GM12874 (cell line): ENCODE measurements at regions not wholly inside any gene's neighbourhood (a gene's known extent, or its start where the extent isn't known, plus 50 kb on each side); places are given as distances from the start of the nearest gene placed in this dataset.

Source experiments
- TF ChIP-seq, protein P1 (sequence below): IDR thresholded peaks from 2 replicates; pipeline ENCODE4 v1.5.1; 2011; ENCODE audit warnings: low read depth, mild to moderate bottlenecking, control low read depth, low read length, moderate library complexity; ENCODE audit not compliant: insufficient read depth

- TF ChIP-seq, protein P1, sequence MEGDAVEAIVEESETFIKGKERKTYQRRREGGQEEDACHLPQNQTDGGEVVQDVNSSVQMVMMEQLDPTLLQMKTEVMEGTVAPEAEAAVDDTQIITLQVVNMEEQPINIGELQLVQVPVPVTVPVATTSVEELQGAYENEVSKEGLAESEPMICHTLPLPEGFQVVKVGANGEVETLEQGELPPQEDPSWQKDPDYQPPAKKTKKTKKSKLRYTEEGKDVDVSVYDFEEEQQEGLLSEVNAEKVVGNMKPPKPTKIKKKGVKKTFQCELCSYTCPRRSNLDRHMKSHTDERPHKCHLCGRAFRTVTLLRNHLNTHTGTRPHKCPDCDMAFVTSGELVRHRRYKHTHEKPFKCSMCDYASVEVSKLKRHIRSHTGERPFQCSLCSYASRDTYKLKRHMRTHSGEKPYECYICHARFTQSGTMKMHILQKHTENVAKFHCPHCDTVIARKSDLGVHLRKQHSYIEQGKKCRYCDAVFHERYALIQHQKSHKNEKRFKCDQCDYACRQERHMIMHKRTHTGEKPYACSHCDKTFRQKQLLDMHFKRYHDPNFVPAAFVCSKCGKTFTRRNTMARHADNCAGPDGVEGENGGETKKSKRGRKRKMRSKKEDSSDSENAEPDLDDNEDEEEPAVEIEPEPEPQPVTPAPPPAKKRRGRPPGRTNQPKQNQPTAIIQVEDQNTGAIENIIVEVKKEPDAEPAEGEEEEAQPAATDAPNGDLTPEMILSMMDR = no peak
These were observed 871.6 kb downstream of the BRINP3 start for GRCh38 chr1:189606047-189606446.

GRCh38 chr1:189606795-189607476, 870.7 kb downstream of the BRINP3 start:
- TF ChIP-seq, protein P1 = no peak

DNA sequence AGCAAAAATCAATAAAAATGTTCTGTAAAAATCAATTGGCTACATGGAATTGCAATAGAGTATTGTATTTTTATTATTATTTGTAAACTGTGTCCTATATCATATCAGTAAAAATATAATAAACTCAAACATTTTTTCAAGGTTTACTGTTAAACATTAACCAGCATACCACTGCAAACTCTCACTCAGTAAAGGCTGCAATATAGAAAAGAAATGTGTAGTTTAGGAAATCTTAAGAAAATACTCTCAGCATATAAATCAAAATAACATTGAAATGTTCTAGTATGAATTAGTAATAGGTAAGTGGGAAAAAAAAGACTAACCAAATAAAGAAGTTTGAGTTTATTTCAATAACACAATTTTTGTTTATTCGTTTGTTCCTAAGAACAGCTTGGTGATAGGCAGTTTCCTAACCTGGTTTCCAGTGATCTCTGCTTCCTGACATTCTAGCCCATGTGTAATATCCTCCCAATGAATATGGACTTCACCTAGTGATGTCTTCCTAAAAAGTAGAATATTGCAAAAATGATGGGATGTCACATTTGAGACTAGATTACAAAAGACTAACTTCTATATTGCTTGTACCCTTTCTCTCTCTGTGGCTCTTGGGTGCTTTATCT, 870.1 kb downstream of the BRINP3 start:
- TF ChIP-seq, protein P1 = no peak

- TF ChIP-seq, protein P1 = no peak
These were observed 868.5 kb downstream of the BRINP3 start for GRCh38 chr1:189609167-189609566.

DNA sequence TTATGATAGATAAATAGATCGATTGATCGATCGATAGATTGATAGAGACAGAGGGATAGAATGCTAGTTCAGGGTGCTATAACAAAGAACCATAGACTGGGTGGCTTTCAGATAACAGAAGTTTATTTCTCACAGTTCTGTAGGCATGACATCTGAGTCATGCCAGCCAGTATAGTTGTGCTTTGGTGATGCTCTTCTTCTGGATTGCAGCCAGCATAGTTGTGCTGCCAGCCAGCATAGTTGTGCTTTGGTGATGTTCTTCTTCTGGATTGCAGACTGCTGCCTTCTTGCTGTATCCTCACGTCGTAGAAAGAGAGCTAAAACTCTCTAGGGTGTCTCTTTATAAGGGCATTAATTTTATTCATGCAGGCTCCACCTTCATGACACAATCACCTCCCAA, 860.8 kb downstream of the BRINP3 start:
- TF ChIP-seq, protein P1 = no peak

DNA sequence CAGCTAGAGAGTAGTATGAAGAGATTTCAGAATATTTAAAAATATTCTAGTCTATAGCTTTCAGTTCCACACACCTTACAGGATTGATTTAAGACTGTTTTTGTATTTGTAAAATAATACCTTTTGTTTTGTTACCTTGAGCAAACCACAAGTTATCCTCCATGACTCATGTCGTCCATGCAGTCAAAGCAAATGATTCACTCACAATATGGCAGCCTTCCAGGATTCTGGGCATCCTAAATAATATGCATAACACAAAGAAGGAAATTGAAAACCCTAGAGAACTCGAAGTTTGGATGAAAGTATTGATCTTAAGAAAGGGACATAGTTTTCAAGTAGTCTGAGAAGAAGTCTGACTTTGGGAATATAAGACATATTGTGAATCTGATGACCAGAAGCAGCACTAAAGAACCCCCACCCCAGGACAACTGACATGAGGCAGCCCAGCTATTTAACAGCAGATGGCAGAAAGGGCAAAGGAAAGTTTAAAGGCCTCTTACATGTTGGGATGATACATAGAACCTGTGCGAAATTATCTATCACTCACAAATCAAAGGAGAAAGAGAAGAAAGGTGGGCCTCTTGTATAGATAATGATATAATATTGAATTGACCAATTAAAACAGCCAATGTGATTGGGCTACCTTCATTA, 857.9 kb downstream of the BRINP3 start:
- TF ChIP-seq, protein P1 = no peak

- TF ChIP-seq, protein P1 = no peak
These were observed 857.2 kb downstream of the BRINP3 start for GRCh38 chr1:189620471-189620870.
